ENCODE measurements at regions not wholly inside any gene's neighbourhood (a gene's known extent, or its start where the extent isn't known, plus 50 kb on each side); places are given as distances from the start of the nearest gene placed in this dataset.

DNA sequence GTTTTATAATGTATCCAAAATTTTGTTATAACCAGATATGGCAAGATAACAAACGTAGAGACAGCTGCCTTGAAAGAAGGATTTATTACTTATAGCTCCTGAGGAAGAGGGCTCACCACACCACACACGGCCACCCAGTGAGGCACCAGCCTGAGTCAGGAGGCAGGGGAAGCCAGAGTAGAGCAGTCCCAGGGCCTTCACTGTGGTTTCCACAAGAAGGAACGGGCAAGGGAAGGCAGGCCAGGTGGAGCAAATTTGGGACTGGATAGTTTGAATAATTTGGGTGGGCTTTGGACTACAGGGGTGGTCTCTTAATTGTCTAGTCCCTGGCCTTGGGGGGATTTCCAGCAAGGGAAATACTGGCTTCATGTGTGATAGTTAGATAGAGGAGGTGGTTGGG is 72.5 kb downstream of the RRAGC start:
- Histone ChIP-seq H3K27me3 (ENCODE audit: control insufficient read depth, insufficient read depth, low read length) (no peaks in the 10 kb centered on the region), H3K9me3 (ENCODE audit: control insufficient read depth, insufficient read depth, low read length) (no peaks in the 10 kb centered on the region), H3K36me3 (ENCODE audit: control insufficient read depth, insufficient read depth, low read length) (no peaks in the 10 kb centered on the region), H3K4me3 (ENCODE audit: low read depth, low read length) (no peak overlapping the region), H3K4me1 (ENCODE audit: control insufficient read depth, insufficient read depth, low read length) (peaks cover 28% of the 10 kb centered on the region), H3K9ac (ENCODE audit: low read depth, low read length) (no peak overlapping the region), H3K27ac (ENCODE audit: low read depth, low read length) (no peak overlapping the region)

DNA sequence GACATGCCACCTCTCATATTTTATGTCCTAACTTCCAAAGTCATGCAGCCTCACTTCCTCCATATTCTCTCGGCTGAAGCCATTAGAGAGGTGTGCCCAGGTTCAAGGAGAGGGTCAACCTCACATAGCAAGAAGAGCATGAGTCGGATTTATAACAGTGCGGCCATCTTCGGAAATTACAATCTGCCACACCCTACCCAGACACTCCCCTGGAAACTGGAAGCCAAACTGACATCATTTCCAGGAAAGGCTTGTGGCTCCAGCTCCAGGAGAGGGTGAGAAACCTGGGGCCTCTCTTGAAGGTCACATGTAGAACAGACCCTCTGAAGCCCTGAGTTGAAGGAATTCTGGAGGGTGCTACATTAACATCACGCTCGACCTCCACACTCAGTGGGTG is 73.5 kb downstream of the RRAGC start:
- H3K4me3 ChIP-seq (ENCODE audit: low read depth, low read length), result no peak overlapping the region
- no peak overlapping the region for H3K27ac ChIP-seq (ENCODE audit: low read depth, low read length)
- H3K9ac ChIP-seq (ENCODE audit: low read depth, low read length), result no peak overlapping the region
- H3K36me3 ChIP-seq (ENCODE audit: control insufficient read depth, insufficient read depth, low read length), result no peaks in the 10 kb centered on the region
- no peaks in the 10 kb centered on the region for H3K9me3 ChIP-seq (ENCODE audit: control insufficient read depth, insufficient read depth, low read length)
- H3K27me3 ChIP-seq (ENCODE audit: control insufficient read depth, insufficient read depth, low read length), result no peaks in the 10 kb centered on the region
- H3K4me1 ChIP-seq (ENCODE audit: control insufficient read depth, insufficient read depth, low read length), result peaks cover 28% of the 10 kb centered on the region

DNA sequence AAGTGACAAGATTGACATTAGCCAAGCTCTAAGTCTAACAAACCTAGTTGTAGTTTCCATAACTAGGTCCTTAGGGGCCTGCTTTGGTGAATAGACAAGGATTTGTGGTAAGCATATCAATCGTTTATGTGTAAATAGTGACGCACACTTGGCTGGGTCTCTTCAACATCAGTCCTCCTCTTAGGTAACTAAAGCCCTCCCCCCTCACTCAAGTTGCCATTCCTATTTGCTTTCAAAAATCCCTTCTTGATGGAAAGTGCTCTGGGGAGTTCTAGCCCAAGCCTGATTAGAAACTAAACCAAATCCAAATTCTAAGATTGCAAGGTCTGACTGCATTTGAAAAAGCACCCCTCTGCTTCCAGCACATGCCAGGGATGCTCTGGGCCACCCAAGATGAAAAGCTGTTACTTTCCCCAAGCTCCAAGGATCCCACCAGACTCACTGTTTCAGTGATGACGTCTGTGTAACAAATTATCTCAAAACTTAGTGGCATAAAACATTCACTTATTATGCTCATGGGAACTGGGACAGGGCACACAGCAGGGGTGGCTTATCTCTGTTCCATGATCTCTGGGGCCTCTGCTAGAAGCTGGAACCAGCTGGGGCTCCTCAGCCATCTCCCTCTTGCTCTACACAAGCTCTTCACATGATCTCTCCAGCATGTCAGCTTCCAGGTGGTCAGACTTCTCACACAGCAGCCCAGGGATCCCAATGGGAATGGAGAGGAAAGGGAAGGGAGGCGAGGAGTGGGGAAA is 74.1 kb downstream of the RRAGC start:
- H3K4me1 ChIP-seq (ENCODE audit: control insufficient read depth, insufficient read depth, low read length), result peaks cover 28% of the 10 kb centered on the region
- no peak overlapping the region for H3K9ac ChIP-seq (ENCODE audit: low read depth, low read length)
- no peak overlapping the region for H3K27ac ChIP-seq (ENCODE audit: low read depth, low read length)
- H3K9me3 ChIP-seq (ENCODE audit: control insufficient read depth, insufficient read depth, low read length), result no peaks in the 10 kb centered on the region
- H3K4me3 ChIP-seq (ENCODE audit: low read depth, low read length), result no peak overlapping the region
- H3K36me3 ChIP-seq (ENCODE audit: control insufficient read depth, insufficient read depth, low read length), result no peaks in the 10 kb centered on the region
- H3K27me3 ChIP-seq (ENCODE audit: control insufficient read depth, insufficient read depth, low read length), result no peaks in the 10 kb centered on the region

DNA sequence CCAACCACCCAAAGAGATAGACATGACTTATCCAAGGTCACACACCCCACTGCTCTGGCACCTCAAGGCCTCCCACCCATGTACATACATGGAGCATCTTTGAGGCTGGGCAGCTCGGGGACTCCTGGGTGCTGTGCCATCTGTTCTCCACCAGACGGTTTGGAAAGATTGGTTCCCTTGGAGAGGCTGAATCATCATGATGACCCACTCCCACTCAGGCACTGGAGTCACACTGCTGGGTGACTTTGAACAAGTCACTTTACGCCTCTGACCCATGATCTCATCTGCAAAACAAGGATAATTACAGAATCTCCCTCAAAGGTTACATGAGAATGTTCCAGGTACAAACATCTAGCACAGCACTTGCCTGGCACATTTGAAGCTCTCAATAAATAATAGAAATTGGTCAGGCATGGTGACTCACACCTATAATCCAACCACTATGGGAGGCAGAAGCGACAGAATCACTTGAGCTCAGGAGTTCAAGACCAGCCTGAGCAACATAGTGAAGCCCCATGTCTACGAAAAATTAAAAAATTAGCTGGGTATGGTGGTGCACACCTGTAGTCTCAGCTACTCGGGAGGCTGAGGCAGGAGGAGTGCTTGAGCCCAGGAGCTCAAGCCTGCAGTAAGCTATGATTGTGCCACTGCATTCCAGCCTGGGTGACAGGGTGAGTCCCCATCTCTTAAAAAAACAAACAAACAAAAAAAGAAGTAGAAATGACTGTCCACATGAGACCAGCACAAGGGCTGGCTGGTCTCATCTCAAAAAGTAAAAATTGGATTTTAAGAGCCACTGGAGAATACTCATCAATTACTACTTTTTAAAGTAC is 74.9 kb downstream of the RRAGC start:
- Histone ChIP-seq H3K27ac (ENCODE audit: low read depth, low read length) (no peak overlapping the region), H3K9me3 (ENCODE audit: control insufficient read depth, insufficient read depth, low read length) (no peaks in the 10 kb centered on the region), H3K4me3 (ENCODE audit: low read depth, low read length) (no peak overlapping the region), H3K27me3 (ENCODE audit: control insufficient read depth, insufficient read depth, low read length) (no peaks in the 10 kb centered on the region), H3K4me1 (ENCODE audit: control insufficient read depth, insufficient read depth, low read length) (peaks cover 33% of the 10 kb centered on the region), H3K36me3 (ENCODE audit: control insufficient read depth, insufficient read depth, low read length) (no peaks in the 10 kb centered on the region), H3K9ac (ENCODE audit: low read depth, low read length) (no peak overlapping the region)

DNA sequence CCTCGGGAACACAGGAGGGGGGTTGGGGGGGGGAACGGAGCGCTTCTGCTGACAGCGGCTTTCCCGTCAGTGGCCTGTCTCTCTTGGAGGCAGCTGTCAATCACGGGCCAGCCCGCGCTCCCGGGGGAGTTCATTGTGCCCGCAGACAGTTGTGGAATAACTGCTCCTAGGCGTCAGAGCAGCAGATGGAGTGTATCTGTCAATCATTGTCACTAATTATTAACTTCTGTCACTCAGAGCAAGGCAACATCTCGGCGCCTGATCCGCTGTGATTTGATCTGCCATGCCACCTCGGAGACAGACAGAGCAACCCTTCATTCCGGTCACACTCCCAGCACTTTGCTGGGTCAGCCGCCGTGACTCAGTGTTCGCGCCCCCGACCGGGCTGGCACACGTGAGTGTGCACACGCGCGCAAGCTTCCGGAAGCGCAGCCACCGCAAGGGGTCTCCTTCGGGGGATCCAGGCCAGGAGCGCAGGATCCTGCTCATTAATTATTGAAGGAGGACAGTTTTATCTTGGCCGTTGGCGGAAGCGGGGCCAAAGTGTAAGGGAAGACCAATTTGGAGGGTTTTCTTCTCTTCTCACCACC is 75.8 kb downstream of the RRAGC start:
- H3K36me3 ChIP-seq (ENCODE audit: control insufficient read depth, insufficient read depth, low read length), result no peaks in the 10 kb centered on the region
- no peak overlapping the region for H3K4me3 ChIP-seq (ENCODE audit: low read depth, low read length)
- no peak overlapping the region for H3K27ac ChIP-seq (ENCODE audit: low read depth, low read length)
- peaks cover 29% of the 10 kb centered on the region for H3K4me1 ChIP-seq (ENCODE audit: control insufficient read depth, insufficient read depth, low read length)
- no peak overlapping the region for H3K9ac ChIP-seq (ENCODE audit: low read depth, low read length)
- no peaks in the 10 kb centered on the region for H3K9me3 ChIP-seq (ENCODE audit: control insufficient read depth, insufficient read depth, low read length)
- H3K27me3 ChIP-seq (ENCODE audit: control insufficient read depth, insufficient read depth, low read length), result no peaks in the 10 kb centered on the region

DNA sequence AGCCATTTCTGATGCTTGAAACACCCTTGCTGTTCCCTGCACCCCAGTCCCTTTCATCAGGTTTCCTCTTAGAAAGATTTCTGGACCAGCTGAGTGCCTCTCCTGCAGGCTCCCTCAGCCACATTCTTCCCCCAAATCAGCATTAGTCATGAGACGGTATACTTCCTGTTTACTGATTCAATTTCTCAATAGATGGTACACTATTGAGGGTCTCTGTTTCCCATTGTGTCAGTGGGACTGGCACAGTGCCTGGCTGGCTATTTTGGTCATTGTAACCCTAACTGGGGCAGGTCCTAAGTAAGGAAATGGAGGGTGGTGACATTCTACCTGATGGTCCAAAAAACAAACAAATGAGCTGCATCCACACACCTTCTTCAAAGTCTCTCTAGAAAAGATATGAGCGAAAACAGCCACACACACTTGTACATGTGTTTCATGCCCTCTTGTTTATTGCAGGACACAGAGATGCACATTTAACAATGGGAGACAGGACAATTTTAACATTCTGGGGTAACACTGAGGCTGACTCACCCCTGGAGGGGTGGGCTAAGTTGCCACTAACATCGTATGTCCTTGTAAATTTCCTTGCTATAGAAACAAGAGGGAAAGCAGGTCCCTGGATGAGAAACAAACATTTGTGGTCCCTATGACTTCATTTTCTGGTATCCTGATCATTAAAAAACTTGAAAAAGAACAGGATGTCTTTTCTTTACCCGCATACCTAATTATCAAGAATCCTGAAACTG is 77.5 kb downstream of the RRAGC start:
- H3K36me3 ChIP-seq (ENCODE audit: control insufficient read depth, insufficient read depth, low read length), result no peaks in the 10 kb centered on the region
- peaks cover 14% of the 10 kb centered on the region for H3K4me1 ChIP-seq (ENCODE audit: control insufficient read depth, insufficient read depth, low read length)
- no peak overlapping the region for H3K4me3 ChIP-seq (ENCODE audit: low read depth, low read length)
- H3K9ac ChIP-seq (ENCODE audit: low read depth, low read length), result no peak overlapping the region
- H3K9me3 ChIP-seq (ENCODE audit: control insufficient read depth, insufficient read depth, low read length), result no peaks in the 10 kb centered on the region
- no peak overlapping the region for H3K27ac ChIP-seq (ENCODE audit: low read depth, low read length)
- H3K27me3 ChIP-seq (ENCODE audit: control insufficient read depth, insufficient read depth, low read length), result no peaks in the 10 kb centered on the region

DNA sequence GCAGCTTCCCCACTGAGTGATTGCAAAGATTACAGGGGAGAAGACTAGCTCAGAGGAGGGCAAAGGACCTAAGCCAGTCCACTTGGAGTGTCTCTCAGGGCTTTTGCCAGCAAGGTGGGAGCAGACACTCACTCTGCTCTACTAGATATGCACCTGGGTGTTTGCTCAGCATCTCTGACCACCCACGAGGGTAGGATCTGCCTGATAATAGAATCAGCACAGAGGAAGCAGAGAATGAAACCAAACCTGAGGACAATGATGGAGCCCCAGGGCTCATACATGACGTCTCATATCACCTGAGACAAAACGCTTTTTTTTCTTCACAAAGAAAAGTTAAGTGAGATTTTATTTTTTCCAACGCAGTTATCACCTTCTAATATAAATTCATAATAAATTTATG is 79.4 kb downstream of the RRAGC start:
- Histone ChIP-seq H3K36me3 (ENCODE audit: control insufficient read depth, insufficient read depth, low read length) (no peaks in the 10 kb centered on the region), H3K9me3 (ENCODE audit: control insufficient read depth, insufficient read depth, low read length) (no peaks in the 10 kb centered on the region), H3K27me3 (ENCODE audit: control insufficient read depth, insufficient read depth, low read length) (no peaks in the 10 kb centered on the region), H3K4me3 (ENCODE audit: low read depth, low read length) (no peak overlapping the region), H3K27ac (ENCODE audit: low read depth, low read length) (no peak overlapping the region), H3K4me1 (ENCODE audit: control insufficient read depth, insufficient read depth, low read length) (peaks cover 7% of the 10 kb centered on the region), H3K9ac (ENCODE audit: low read depth, low read length) (no peak overlapping the region)

DNA sequence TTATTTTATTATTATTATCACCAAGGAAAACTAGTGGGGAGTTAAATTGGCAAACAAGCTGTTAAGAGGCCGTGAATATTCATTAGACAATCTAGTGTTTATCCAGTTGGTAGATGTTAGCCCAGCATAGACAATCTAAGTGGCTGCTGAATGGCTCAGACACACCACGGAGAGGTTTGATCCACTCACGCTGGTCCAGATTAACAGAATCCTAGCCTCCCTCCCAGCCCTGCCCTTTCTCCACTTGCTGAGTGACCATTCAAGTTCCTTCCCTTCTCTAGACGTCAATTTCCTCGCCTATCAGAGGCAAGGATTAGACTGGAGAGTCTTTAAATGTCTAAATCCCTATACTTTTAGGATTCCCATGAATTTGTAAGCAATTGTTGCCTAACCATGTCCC is 80.1 kb downstream of the RRAGC start:
- Histone ChIP-seq H3K36me3 (ENCODE audit: control insufficient read depth, insufficient read depth, low read length) (no peaks in the 10 kb centered on the region), H3K9me3 (ENCODE audit: control insufficient read depth, insufficient read depth, low read length) (no peaks in the 10 kb centered on the region), H3K4me1 (ENCODE audit: control insufficient read depth, insufficient read depth, low read length) (0 out of 2 replicates have a peak, but pooled peaks cover 6% of the 10 kb centered on the region), H3K27ac (ENCODE audit: low read depth, low read length) (no peak overlapping the region), H3K9ac (ENCODE audit: low read depth, low read length) (no peak overlapping the region), H3K4me3 (ENCODE audit: low read depth, low read length) (no peak overlapping the region), H3K27me3 (ENCODE audit: control insufficient read depth, insufficient read depth, low read length) (no peaks in the 10 kb centered on the region)

DNA sequence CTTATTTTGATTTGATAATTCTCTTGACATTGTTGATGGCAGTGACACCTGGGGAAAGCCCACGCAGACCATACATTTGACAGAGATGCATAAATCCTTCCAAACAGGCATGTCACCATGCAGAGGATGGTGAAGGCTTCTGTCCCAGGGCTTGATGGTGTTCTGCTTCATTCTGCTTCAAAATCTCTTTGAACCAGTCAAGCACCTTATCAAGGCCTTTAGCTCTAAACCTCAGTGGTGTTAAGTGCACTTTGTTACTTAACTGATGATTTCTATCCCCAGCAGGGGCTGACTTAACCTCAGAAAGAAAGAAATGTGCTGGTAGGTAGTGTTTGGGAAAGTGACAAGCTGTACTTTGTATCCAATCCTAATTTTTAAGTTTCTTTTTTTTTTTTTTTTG is 81.1 kb downstream of the RRAGC start:
- no peaks in the 10 kb centered on the region for H3K9me3 ChIP-seq (ENCODE audit: control insufficient read depth, insufficient read depth, low read length)
- no peaks in the 10 kb centered on the region for H3K36me3 ChIP-seq (ENCODE audit: control insufficient read depth, insufficient read depth, low read length)
- 0 out of 2 replicates have a peak, but pooled peaks cover 6% of the 10 kb centered on the region for H3K4me1 ChIP-seq (ENCODE audit: control insufficient read depth, insufficient read depth, low read length)
- no peak overlapping the region for H3K27ac ChIP-seq (ENCODE audit: low read depth, low read length)
- no peak overlapping the region for H3K4me3 ChIP-seq (ENCODE audit: low read depth, low read length)
- H3K9ac ChIP-seq (ENCODE audit: low read depth, low read length), result no peak overlapping the region
- no peaks in the 10 kb centered on the region for H3K27me3 ChIP-seq (ENCODE audit: control insufficient read depth, insufficient read depth, low read length)

DNA sequence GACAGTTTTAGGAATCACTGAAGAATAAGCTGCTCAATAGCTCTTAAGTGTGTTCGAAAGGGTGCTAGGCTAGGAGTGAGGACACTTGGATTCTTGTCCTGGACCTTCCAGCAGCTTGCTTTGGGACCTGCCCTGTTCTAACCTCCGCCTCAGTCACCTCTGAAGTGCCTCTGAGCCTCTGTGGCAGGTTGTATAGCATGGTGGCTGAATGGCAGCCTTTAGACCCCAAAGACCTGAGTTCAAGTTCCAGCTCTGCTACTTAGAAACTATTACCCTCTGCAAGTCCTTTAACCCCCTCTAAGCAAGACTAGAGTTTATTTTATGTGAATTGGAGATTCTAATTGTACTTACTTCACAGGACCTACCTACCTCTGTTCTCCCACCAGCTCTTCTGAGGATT is 81.5 kb downstream of the RRAGC start:
- no peak overlapping the region for H3K9ac ChIP-seq (ENCODE audit: low read depth, low read length)
- H3K9me3 ChIP-seq (ENCODE audit: control insufficient read depth, insufficient read depth, low read length), result no peaks in the 10 kb centered on the region
- H3K27me3 ChIP-seq (ENCODE audit: control insufficient read depth, insufficient read depth, low read length), result no peaks in the 10 kb centered on the region
- H3K4me1 ChIP-seq (ENCODE audit: control insufficient read depth, insufficient read depth, low read length), result 0 out of 2 replicates have a peak, but pooled peaks cover 6% of the 10 kb centered on the region
- H3K27ac ChIP-seq (ENCODE audit: low read depth, low read length), result no peak overlapping the region
- no peak overlapping the region for H3K4me3 ChIP-seq (ENCODE audit: low read depth, low read length)
- H3K36me3 ChIP-seq (ENCODE audit: control insufficient read depth, insufficient read depth, low read length), result no peaks in the 10 kb centered on the region

Data from HUES48 (cell line).